IMR-90 (cell line): ENCODE measurements at regions not wholly inside any gene's neighbourhood (a gene's known extent, or its start where the extent isn't known, plus 50 kb on each side); places are given as distances from the start of the nearest gene placed in this dataset.

Experiments
- ATAC-seq: fragments of 200-7000 bp; cut with Tn5 transposase; 2 replicates; pipeline ENCODE4 v1.9.1; 2020; ENCODE audit warnings: low read depth, mild to moderate bottlenecking, moderate library complexity
- BruUV-seq: library from RNA; stranded (reverse); fragments of 400-500 nt; replicated peaks from 2 replicates; lab custom pipeline; 2021; lab: Mats Ljungman, UMichigan
- CTCF ChIA-PET: fragments of 300-600 bp; formaldehyde crosslinking; extraction: SDS; loops from one replicate; lab custom pipeline; 2021; ENCODE audit warnings: antibody characterized with exemption; lab: Yijun Ruan, JAX
- POLR2A ChIA-PET: fragments of 300-600 bp; sonication (Branson Sonifier 250); formaldehyde crosslinking; loops from one replicate; lab custom pipeline; 2022; ENCODE audit warnings: antibody characterized with exemption; ENCODE audit not compliant: unreplicated experiment; lab: Charles Lee
- DNase-seq: peaks from one replicate; pipeline ENCODE4 v3.0.0; 2013
- H2AFZ ChIP-seq: replicated peaks from 2 replicates; pipeline ENCODE3; 2013; ENCODE audit warnings: low read length, mild to moderate bottlenecking; ENCODE audit not compliant: poor library complexity
- H2AK5ac ChIP-seq: 2 replicates; pipeline ENCODE4 v1.6.1; 2013; ENCODE audit warnings: low read depth, low read length, inconsistent platforms
- H2AK9ac ChIP-seq: replicated peaks from 2 replicates; pipeline ENCODE3; 2013; ENCODE audit warnings: mild to moderate bottlenecking, low read depth, low read length, moderate library complexity; ENCODE audit not compliant: poor library complexity
- H2BK120ac ChIP-seq: 2 replicates; pipeline ENCODE4 v1.6.1; 2013; ENCODE audit warnings: low read depth, low read length, inconsistent platforms
- H2BK15ac ChIP-seq: 3 replicates; pipeline ENCODE4 v1.6.1; 2013; ENCODE audit warnings: low read depth, low read length, inconsistent platforms
- H2BK20ac ChIP-seq: 2 replicates; pipeline ENCODE4 v1.6.1; 2013; ENCODE audit warnings: low read depth, mild to moderate bottlenecking, inconsistent platforms, low read length, moderate library complexity
- H2BK5ac ChIP-seq: 2 replicates; pipeline ENCODE4 v1.6.1; 2013; ENCODE audit warnings: mild to moderate bottlenecking, low read depth, low read length, inconsistent platforms; ENCODE audit not compliant: poor library complexity, severe bottlenecking
- H3K14ac ChIP-seq: replicated peaks from 2 replicates; pipeline ENCODE4 v1.6.1; 2013; ENCODE audit warnings: low read depth, low read length, inconsistent platforms
- H3K18ac ChIP-seq: 2 replicates; pipeline ENCODE4 v1.6.1; 2013; ENCODE audit warnings: low read depth, low read length, control low read depth
- H3K23ac ChIP-seq: 2 replicates; pipeline ENCODE4 v1.6.1; 2013; ENCODE audit warnings: low read depth, low read length, inconsistent platforms
- H3K27ac ChIP-seq: 2 replicates; pipeline ENCODE4 v1.5.1; 2013; ENCODE audit warnings: mild to moderate bottlenecking, control low read depth, low read length; ENCODE audit not compliant: insufficient read depth
- H3K27me3 ChIP-seq: 2 replicates; pipeline ENCODE4 v1.6.1; 2013; ENCODE audit warnings: low read length; ENCODE audit not compliant: control insufficient read depth, insufficient read depth
- H3K36me3 ChIP-seq: 2 replicates; pipeline ENCODE4 v1.6.1; 2013; ENCODE audit warnings: low read length, mixed read lengths; ENCODE audit not compliant: control insufficient read depth, insufficient read depth
- H3K4ac ChIP-seq: 2 replicates; pipeline ENCODE4 v1.6.1; 2013; ENCODE audit warnings: low read depth, low read length, inconsistent platforms
- H3K4me1 ChIP-seq: 2 replicates; pipeline ENCODE4 v1.6.1; 2013; ENCODE audit warnings: low read length, mixed read lengths; ENCODE audit not compliant: control insufficient read depth, insufficient read depth
- H3K4me2 ChIP-seq: 2 replicates; pipeline ENCODE4 v1.6.1; 2013; ENCODE audit warnings: low read depth, mild to moderate bottlenecking, control low read depth, low read length, moderate library complexity
- H3K4me3 ChIP-seq: 2 replicates; pipeline ENCODE4 v1.5.1; 2013; ENCODE audit warnings: low read depth, mild to moderate bottlenecking, control low read depth, low read length, moderate library complexity; ENCODE audit not compliant: insufficient read depth
- H3K56ac ChIP-seq: 2 replicates; pipeline ENCODE4 v1.6.1; 2013; ENCODE audit warnings: low read length, inconsistent platforms; ENCODE audit not compliant: insufficient read depth; ENCODE audit errors: extremely low read depth
- H3K79me1 ChIP-seq, 2 experiments: 2 replicates each; pipeline ENCODE4 v1.6.1; 2013; ENCODE audit warnings: low read length in 2 of 2, inconsistent platforms in 1 of 2, low read depth in 1 of 2
- H3K9ac ChIP-seq: 2 replicates; pipeline ENCODE4 v1.6.1; 2013; ENCODE audit warnings: low read depth, low read length, control low read depth
- H3K9me1 ChIP-seq: 2 replicates; pipeline ENCODE4 v1.6.1; 2013; ENCODE audit warnings: low read length, inconsistent platforms; ENCODE audit not compliant: insufficient read depth
- H3K9me3 ChIP-seq: 2 replicates; pipeline ENCODE4 v1.6.1; 2013; ENCODE audit warnings: low read length; ENCODE audit not compliant: control insufficient read depth, insufficient read depth
- H4K20me1 ChIP-seq: 2 replicates; pipeline ENCODE4 v1.6.1; 2013; ENCODE audit warnings: low read length, inconsistent platforms; ENCODE audit not compliant: insufficient read depth
- H4K5ac ChIP-seq: 2 replicates; pipeline ENCODE4 v1.6.1; 2013; ENCODE audit warnings: mild to moderate bottlenecking, low read depth, low read length, control low read depth
- H4K8ac ChIP-seq, 2 experiments: 2 replicates each; pipeline ENCODE4 v1.6.1; 2013; ENCODE audit warnings: low read depth in 2 of 2, low read length in 2 of 2, control low read depth in 1 of 2, inconsistent platforms in 1 of 2
- H4K91ac ChIP-seq: 2 replicates; pipeline ENCODE4 v1.6.1; 2013; ENCODE audit warnings: low read depth, low read length, inconsistent platforms; ENCODE audit not compliant: insufficient read depth
- CTCF ChIP-seq: conservative IDR thresholded peaks from 2 replicates; pipeline ENCODE4 v1.5.1; 2012; ENCODE audit warnings: mild to moderate bottlenecking, low read depth, low read length, improper control_type of control experiment
- MAZ ChIP-seq: IDR thresholded peaks from 2 replicates; pipeline ENCODE4 v1.6.1; 2012; ENCODE audit warnings: low read depth, mild to moderate bottlenecking, low read length, improper control_type of control experiment, moderate library complexity, borderline replicate concordance
- NFE2L2 ChIP-seq: fragments of 150-350 bp; IDR thresholded peaks from 2 replicates; pipeline ENCODE4 v1.6.1; 2016; ENCODE audit warnings: low read depth, mild to moderate bottlenecking, low read length
- RFX5 ChIP-seq: IDR thresholded peaks from 2 replicates; pipeline ENCODE4 v1.8.0; 2012; ENCODE audit warnings: low read depth, mild to moderate bottlenecking, low read length, moderate library complexity
- SMC3 ChIP-seq: fragments of 150-350 bp; IDR thresholded peaks from 2 replicates; pipeline ENCODE4 v1.6.1; 2016; ENCODE audit warnings: low read depth, mild to moderate bottlenecking, antibody characterized with exemption, low read length, moderate library complexity
- WGBS, 2 experiments: methylation state at CpG; one replicate each; pipeline versions ENCODE4 v1.1.5 to v1.1.7; 2013; ENCODE audit warnings: missing lambda C conversion rate in 2 of 2; ENCODE audit not compliant: insufficient read length in 1 of 2; ENCODE audit errors: extremely low coverage in 2 of 2; 5-methylcytosine and 5-hydroxymethylcytosine counted together
- dilution Hi-C: fragments of 300-500 bp; cut with HindIII; formaldehyde crosslinking; loops from one replicate; pipeline ENCODE4 v1.14.3; 2018; ENCODE audit warnings: low sequenced_read_pairs; ENCODE audit not compliant: unreplicated experiment
- in situ Hi-C: fragments of 300-500 bp; cut with MboI; formaldehyde crosslinking; loops from 3 replicates; pipeline ENCODE4 v1.14.3; 2019; ENCODE audit warnings: low sequenced_read_pairs, inconsistent platforms, mixed read lengths
- intact Hi-C: fragments of 100-400 bp; cut with micrococcal nuclease; formaldehyde crosslinking; loops from 2 replicates; pipeline ENCODE4 v1.10.0; 2022

DNA sequence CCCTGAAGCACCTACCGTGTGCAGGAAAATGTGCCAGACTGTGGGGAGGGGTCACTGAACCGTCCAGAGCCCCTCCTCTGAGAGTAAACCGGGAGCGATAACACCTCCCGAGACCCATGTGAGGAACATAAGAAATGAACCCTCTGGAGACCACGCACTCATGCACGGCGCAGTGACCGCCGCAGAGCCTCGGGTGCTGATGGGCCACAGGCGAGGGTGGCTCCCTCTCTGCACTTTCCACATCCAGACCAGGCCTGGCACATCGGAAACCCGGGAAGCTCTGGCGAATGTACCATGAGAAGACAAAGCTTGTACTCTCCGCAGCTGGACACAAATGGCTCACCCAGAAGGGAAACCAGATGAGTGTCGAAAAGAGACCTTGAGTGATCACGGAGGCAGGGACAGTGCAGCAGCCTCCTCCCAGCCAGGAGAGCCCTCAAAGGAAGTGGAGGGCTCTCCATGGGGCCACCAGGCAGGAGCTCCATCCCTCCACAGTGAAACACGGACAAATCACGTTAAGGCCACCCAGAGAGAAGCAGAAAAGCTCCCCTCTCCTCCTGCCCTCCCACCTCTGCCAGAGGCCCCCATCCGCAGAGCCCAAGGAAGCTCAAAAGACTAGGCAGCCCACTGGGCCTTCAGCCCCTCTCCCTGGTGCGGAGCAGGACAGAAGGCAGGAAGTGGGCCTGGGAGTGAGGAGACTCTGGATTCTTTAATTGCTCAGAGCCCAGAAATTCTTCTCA lies 178.1 kb upstream of the PPP2R2D start:
- H2BK5ac ChIP-seq: no peak overlapping the region
- no peak overlapping the region for H4K5ac ChIP-seq
- H3K56ac ChIP-seq: no peak overlapping the region
- H3K14ac ChIP-seq: no peak overlapping the region
- H2BK120ac ChIP-seq: no peak overlapping the region
- no peak overlapping the region for H3K27ac ChIP-seq
- H3K4ac ChIP-seq: no peak overlapping the region
- H3K4me1 ChIP-seq: no peaks in the 10 kb centered on the region
- no peaks in the 10 kb centered on the region for H3K9me1 ChIP-seq
- in situ Hi-C loops (no loop called here), intact Hi-C loops (no loop called here), dilution Hi-C loops (no loop called here)
- no peak overlapping the region for H3K23ac ChIP-seq
- no peak overlapping the region for H4K91ac ChIP-seq
- H4K20me1 ChIP-seq: no peaks in the 10 kb centered on the region
- H3K4me2 ChIP-seq: no peak overlapping the region
- H2BK20ac ChIP-seq: no peak overlapping the region
- no TSS peak for BruUV-seq
- 69% methylated on average over 4 of the region's 22 CpGs; no CpG with 5 or more reads in 1 of the 2 experiments for WGBS, 2 experiments
- no peak overlapping the region for H4K8ac ChIP-seq
- ChIA-PET POLR2A (no interaction called here), CTCF (no interaction called here)
- TF ChIP-seq MAZ: no peak
- no peak for TF ChIP-seq RFX5
- no peak for TF ChIP-seq SMC3
- no peak for TF ChIP-seq CTCF
- no peak for TF ChIP-seq NFE2L2
- H3K4me3 ChIP-seq: no peak overlapping the region
- no peaks in the 10 kb centered on the region for H3K36me3 ChIP-seq
- no peaks in the 10 kb centered on the region for H3K27me3 ChIP-seq
- no peak overlapping the region for H3K9ac ChIP-seq
- H2AK9ac ChIP-seq: no peak overlapping the region
- H2AK5ac ChIP-seq: no peak overlapping the region
- ATAC-seq (no peak), DNase-seq (no peak)
- H2AFZ ChIP-seq: no peak overlapping the region
- H3K9me3 ChIP-seq: peaks cover 40% of the 10 kb centered on the region
- no peaks in the 10 kb centered on the region for H3K79me1 ChIP-seq
- H3K18ac ChIP-seq: no peak overlapping the region
- no peak overlapping the region for H2BK15ac ChIP-seq
